Psoas muscle (tissue), 7 donors: ENCODE measurements at regions not wholly inside any gene's neighbourhood (a gene's known extent, or its start where the extent isn't known, plus 50 kb on each side); places are given as distances from the start of the nearest gene placed in this dataset.
"Not testable (repeated sequence)": the region's sequence is repeated elsewhere in the genome, so short reads cannot be mapped to it uniquely, and the experiment has no call there.

Experiments
- ATAC-seq, 4 donors: fragments of 200-7000 bp; cut with Tn5 transposase; one replicate each; pipeline ENCODE4 v1.9.1; 2020; ENCODE audit warnings: moderate library complexity in 3 of 4, mild to moderate bottlenecking in 2 of 4
- DNase-seq, 2 donors: peaks; one replicate each; pipeline ENCODE4 v3.0.0-alpha.2; 2020
- H3K27ac ChIP-seq: fragments of 200-600 bp; one replicate; pipeline ENCODE4 v1.8.0; 2022
- H3K27me3 ChIP-seq, 3 donors: fragments of 200-600 bp in 1 of 3; one replicate each; pipeline versions ENCODE4 v1.6.1 to v1.8.0; 2013 to 2022; ENCODE audit warnings: low read length in 2 of 3, mild to moderate bottlenecking in 2 of 3, moderate library complexity in 1 of 3; ENCODE audit not compliant: insufficient read depth in 3 of 3
- H3K36me3 ChIP-seq, 2 donors: fragments of 200-600 bp in 1 of 2; one replicate each; pipeline versions ENCODE4 v1.6.1 to v1.8.0; 2013 to 2022; ENCODE audit warnings: low read depth in 1 of 2, mild to moderate bottlenecking in 1 of 2, moderate library complexity in 1 of 2; ENCODE audit not compliant: insufficient read depth in 1 of 2
- H3K4me1 ChIP-seq: fragments of 200-600 bp; one replicate; pipeline ENCODE4 v1.8.0; 2022
- H3K4me3 ChIP-seq: fragments of 200-600 bp; one replicate; pipeline ENCODE4 v1.8.0; 2022; ENCODE audit warnings: mild to moderate bottlenecking
- H3K9me3 ChIP-seq: fragments of 200-600 bp; one replicate; pipeline ENCODE4 v1.8.0; 2022
- CTCF ChIP-seq: fragments of 200-600 bp; IDR thresholded peaks from one replicate; pipeline ENCODE4 v1.8.0; 2022; ENCODE audit warnings: antibody characterized with exemption
- WGBS, 3 donors: extraction: QIAGEN DNeasy Blood & Tissue Kit; methylation state at CpG; one replicate each; pipeline versions ENCODE4 v1.1.6 to v1.1.7; 2013; 5-methylcytosine and 5-hydroxymethylcytosine counted together
- intact Hi-C, 2 donors: fragments of 100-400 bp; cut with DNase I; formaldehyde crosslinking; loops; one replicate each; pipeline versions ENCODE4 v1.11.0 to v1.14.2; 2022
- donor health status: healthy with polysubstance abuse.
- donor health status: DM: no; HTN: no; CAD: no; lungs with moderate emphysema.
- donor health status: Bipolar disorder and iron deficiency.
- donor health status: healthy.
- donor health status: DM: yes; HTN: yes; CAD: no.
- donor health status: DM: no; HTN: no; CAD: no.
- donor health status: DM: yes; HTN: yes; CAD: no.

GRCh38 chrX:125544031-125544660, 224.5 kb downstream of the TEX13C start:
- Histone ChIP-seq H3K4me1 (no peaks in the 10 kb centered on the region), H3K27me3 (no peaks in the 10 kb centered on the region), H3K36me3 (no peaks in the 10 kb centered on the region), H3K27ac (no peak overlapping the region), H3K9me3 (no peaks in the 10 kb centered on the region), H3K4me3 (no peak overlapping the region)
- 43 to 67% (median 62%) methylated on average over 3 of the region's 3 CpGs for WGBS, 3 donors
- TF ChIP-seq CTCF: no peak
- DNase-seq (no peak), ATAC-seq (no peak)
- intact Hi-C loops: no loop called here

GRCh38 chrX:125544856-125545255, 225.2 kb downstream of the TEX13C start:
- intact Hi-C loops: no loop called here
- no peak for TF ChIP-seq CTCF
- Histone ChIP-seq H3K4me1 (no peaks in the 10 kb centered on the region), H3K36me3 (no peaks in the 10 kb centered on the region), H3K4me3 (no peak overlapping the region), H3K27ac (no peak overlapping the region), H3K27me3 (no peaks in the 10 kb centered on the region), H3K9me3 (no peaks in the 10 kb centered on the region)
- no peak for ATAC-seq
- DNase-seq: no peak
- 38 to 44% (median 44%) methylated on average over 2 of the region's 2 CpGs for WGBS, 3 donors

- no peak for TF ChIP-seq CTCF
- H3K4me3 ChIP-seq: no peak overlapping the region
- no peaks in the 10 kb centered on the region for H3K36me3 ChIP-seq
- no peak for ATAC-seq
- DNase-seq: no peak
- H3K27me3 ChIP-seq: no peaks in the 10 kb centered on the region
- intact Hi-C loops: no loop called here
- H3K4me1 ChIP-seq: no peaks in the 10 kb centered on the region
- no peak overlapping the region for H3K27ac ChIP-seq
- 37 to 74% (median 69%) methylated on average over 1 of the region's 1 CpG for WGBS, 3 donors
- H3K9me3 ChIP-seq: no peaks in the 10 kb centered on the region
These were observed 257.8 kb downstream of the TEX13C start for GRCh38 chrX:125577479-125577878.

- Histone ChIP-seq H3K4me1 (no peaks in the 10 kb centered on the region), H3K36me3 (no peaks in the 10 kb centered on the region), H3K4me3 (no peak overlapping the region), H3K27ac (no peak overlapping the region), H3K9me3 (no peaks in the 10 kb centered on the region), H3K27me3 (peaks cover 0 to 2% (median 0%) of the 10 kb centered on the region in 3 donors)
- no peak for TF ChIP-seq CTCF
- no peak for ATAC-seq
- no peak for DNase-seq
- intact Hi-C loops: no loop called here
These were observed 284.8 kb downstream of the TEX13C start for GRCh38 chrX:125604448-125604847.

- DNase-seq (no peak), ATAC-seq (no peak)
- Histone ChIP-seq H3K27me3 (peaks cover 0 to 2% (median 0%) of the 10 kb centered on the region in 3 donors), H3K27ac (no peak overlapping the region), H3K9me3 (no peaks in the 10 kb centered on the region), H3K4me3 (no peak overlapping the region), H3K36me3 (no peaks in the 10 kb centered on the region), H3K4me1 (no peaks in the 10 kb centered on the region)
- no peak for TF ChIP-seq CTCF
- intact Hi-C loops: no loop called here
- WGBS, 3 donors: 66 to 81% (median 80%) methylated on average over 2 of the region's 2 CpGs
These were observed 285.5 kb downstream of the TEX13C start for GRCh38 chrX:125605145-125605544.

GRCh38 chrX:125614591-125615343, 295.1 kb downstream of the TEX13C start:
- H3K36me3 ChIP-seq, DNase-seq, intact Hi-C loops, ATAC-seq, H3K27me3 ChIP-seq, H3K27ac ChIP-seq, H3K4me1 ChIP-seq, H3K4me3 ChIP-seq, H3K9me3 ChIP-seq: not testable (repeated sequence)
- WGBS, 3 donors: 86 to 96% (median 90%) methylated on average over 12 to 17 of the region's 29 CpGs
